HEK293 (cell line): ENCODE measurements at regions not wholly inside any gene's neighbourhood (a gene's known extent, or its start where the extent isn't known, plus 50 kb on each side); places are given as distances from the start of the nearest gene placed in this dataset.

Experiments used
- OVOL3 ChIP-seq: fragments of 450-650 bp; formaldehyde crosslinking; IDR thresholded peaks from 2 replicates; pipeline ENCODE4 v1.5.1; 2016; ENCODE audit warnings: missing biosample characterization, missing genetic modification characterization
- REST ChIP-seq: fragments of 450-650 bp; formaldehyde crosslinking; IDR thresholded peaks from 2 replicates; pipeline ENCODE4 v1.5.1; 2016; ENCODE audit warnings: missing biosample characterization, missing genetic modification characterization
- ZBTB20 ChIP-seq: fragments of 450-650 bp; formaldehyde crosslinking; IDR thresholded peaks from 2 replicates; pipeline ENCODE4 v1.5.1; 2016; ENCODE audit warnings: missing biosample characterization, missing genetic modification characterization
- ZNF146 ChIP-seq: fragments of 450-650 bp; formaldehyde crosslinking; IDR thresholded peaks from 2 replicates; pipeline ENCODE4 v1.5.1; 2016; ENCODE audit warnings: missing biosample characterization, missing genetic modification characterization
- ZNF791 ChIP-seq: fragments of 450-650 bp; formaldehyde crosslinking; IDR thresholded peaks from 2 replicates; pipeline ENCODE4 v1.5.1; 2016; ENCODE audit warnings: missing biosample characterization, missing genetic modification characterization
- TF ChIP-seq, protein P1 (sequence below): fragments of 450-650 bp; IDR thresholded peaks from 2 replicates; pipeline ENCODE4 v1.5.1; 2018; ENCODE audit warnings: missing biosample characterization, mild to moderate bottlenecking, missing genetic modification characterization
- TF ChIP-seq, protein P2 (sequence below): fragments of 450-650 bp; formaldehyde crosslinking; IDR thresholded peaks from 2 replicates; pipeline ENCODE4 v1.5.1; 2016; ENCODE audit warnings: missing biosample characterization, missing genetic modification characterization

DNA sequence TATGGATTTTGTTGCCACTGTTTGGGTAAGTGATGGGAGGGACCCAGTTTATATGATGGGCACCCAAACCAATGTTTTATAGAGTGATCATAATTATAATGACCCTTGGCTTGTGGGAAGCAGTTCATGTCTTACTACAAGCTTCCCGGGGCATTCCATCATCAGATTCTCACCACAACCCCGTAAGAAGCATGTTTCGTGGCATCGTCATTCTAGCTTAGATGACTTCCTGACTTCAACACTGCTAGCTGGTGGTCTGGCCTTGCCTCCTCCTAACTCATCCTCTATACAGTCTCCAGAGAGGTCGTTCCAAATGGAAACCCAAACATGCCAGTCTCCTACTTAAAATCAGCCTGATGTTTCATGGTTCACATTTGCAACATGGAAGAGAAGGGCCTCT lies 226.9 kb downstream of the ADAMTS9 start:
- TF ChIP-seq OVOL3 (tag by site-specific recombination), result no peak
- no peak for TF ChIP-seq ZNF146 (tag by site-specific recombination)
- TF ChIP-seq ZBTB20 (tag by site-specific recombination), result no peak
- TF ChIP-seq, protein P1, sequence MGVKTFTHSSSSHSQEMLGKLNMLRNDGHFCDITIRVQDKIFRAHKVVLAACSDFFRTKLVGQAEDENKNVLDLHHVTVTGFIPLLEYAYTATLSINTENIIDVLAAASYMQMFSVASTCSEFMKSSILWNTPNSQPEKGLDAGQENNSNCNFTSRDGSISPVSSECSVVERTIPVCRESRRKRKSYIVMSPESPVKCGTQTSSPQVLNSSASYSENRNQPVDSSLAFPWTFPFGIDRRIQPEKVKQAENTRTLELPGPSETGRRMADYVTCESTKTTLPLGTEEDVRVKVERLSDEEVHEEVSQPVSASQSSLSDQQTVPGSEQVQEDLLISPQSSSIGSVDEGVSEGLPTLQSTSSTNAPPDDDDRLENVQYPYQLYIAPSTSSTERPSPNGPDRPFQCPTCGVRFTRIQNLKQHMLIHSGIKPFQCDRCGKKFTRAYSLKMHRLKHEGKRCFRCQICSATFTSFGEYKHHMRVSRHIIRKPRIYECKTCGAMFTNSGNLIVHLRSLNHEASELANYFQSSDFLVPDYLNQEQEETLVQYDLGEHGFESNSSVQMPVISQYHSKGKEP (tag by site-specific recombination), result no peak
- no peak for TF ChIP-seq ZNF791 (tag by site-specific recombination)
- no peak for TF ChIP-seq REST (tag by site-specific recombination)
- TF ChIP-seq, protein P2, sequence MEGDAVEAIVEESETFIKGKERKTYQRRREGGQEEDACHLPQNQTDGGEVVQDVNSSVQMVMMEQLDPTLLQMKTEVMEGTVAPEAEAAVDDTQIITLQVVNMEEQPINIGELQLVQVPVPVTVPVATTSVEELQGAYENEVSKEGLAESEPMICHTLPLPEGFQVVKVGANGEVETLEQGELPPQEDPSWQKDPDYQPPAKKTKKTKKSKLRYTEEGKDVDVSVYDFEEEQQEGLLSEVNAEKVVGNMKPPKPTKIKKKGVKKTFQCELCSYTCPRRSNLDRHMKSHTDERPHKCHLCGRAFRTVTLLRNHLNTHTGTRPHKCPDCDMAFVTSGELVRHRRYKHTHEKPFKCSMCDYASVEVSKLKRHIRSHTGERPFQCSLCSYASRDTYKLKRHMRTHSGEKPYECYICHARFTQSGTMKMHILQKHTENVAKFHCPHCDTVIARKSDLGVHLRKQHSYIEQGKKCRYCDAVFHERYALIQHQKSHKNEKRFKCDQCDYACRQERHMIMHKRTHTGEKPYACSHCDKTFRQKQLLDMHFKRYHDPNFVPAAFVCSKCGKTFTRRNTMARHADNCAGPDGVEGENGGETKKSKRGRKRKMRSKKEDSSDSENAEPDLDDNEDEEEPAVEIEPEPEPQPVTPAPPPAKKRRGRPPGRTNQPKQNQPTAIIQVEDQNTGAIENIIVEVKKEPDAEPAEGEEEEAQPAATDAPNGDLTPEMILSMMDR (tag by site-specific recombination), result no peak
